Spleen (tissue), 11 donors: ENCODE measurements at regions not wholly inside any gene's neighbourhood (a gene's known extent, or its start where the extent isn't known, plus 50 kb on each side); places are given as distances from the start of the nearest gene placed in this dataset.

Experiments
- DNase-seq: peaks from one replicate; pipeline ENCODE4 v3.0.0-alpha.2; 2020
- H3K27ac ChIP-seq, 8 donors: fragments of 200-600 bp; sonication (generic) in 7 of 8; 1 replicate in 4 of 8; 2 replicates in 4 of 8; pipeline versions ENCODE4 v1.5.0 to v1.8.0; 2016 to 2021; ENCODE audit warnings: inconsistent platforms in 4 of 8, mild to moderate bottlenecking in 4 of 8, moderate library complexity in 1 of 8
- H3K27me3 ChIP-seq, 7 donors: fragments of 200-600 bp; sonication (generic) in 6 of 7; replicated peaks in 1 of 7; 1 replicate in 4 of 7; 2 replicates in 3 of 7; pipeline versions ENCODE4 v1.5.0 to v1.8.0; 2016 to 2021; ENCODE audit warnings: inconsistent platforms in 3 of 7, mild to moderate bottlenecking in 1 of 7
- H3K36me3 ChIP-seq, 6 donors: fragments of 200-600 bp; sonication (generic) in 5 of 6; 1 replicate in 4 of 6; 2 replicates in 2 of 6; pipeline versions ENCODE4 v1.5.0 to v1.8.0; 2016 to 2021; ENCODE audit warnings: inconsistent platforms in 2 of 6
- H3K4me1 ChIP-seq, 6 donors: fragments of 200-600 bp; sonication (generic) in 5 of 6; 1 replicate in 3 of 6; 2 replicates in 3 of 6; pipeline versions ENCODE4 v1.5.0 to v1.8.0; 2016 to 2021; ENCODE audit warnings: inconsistent platforms in 3 of 6
- H3K4me3 ChIP-seq, 8 donors: fragments of 200-600 bp; sonication (generic) in 7 of 8; 1 replicate in 4 of 8; 2 replicates in 4 of 8; pipeline versions ENCODE4 v1.5.0 to v1.8.0; 2016 to 2021; ENCODE audit warnings: inconsistent platforms in 4 of 8, mild to moderate bottlenecking in 4 of 8, moderate library complexity in 2 of 8
- H3K9me3 ChIP-seq, 8 donors: fragments of 200-600 bp; sonication (generic) in 7 of 8; 1 replicate in 4 of 8; 2 replicates in 4 of 8; pipeline versions ENCODE4 v1.5.0 to v1.8.0; 2016 to 2021; ENCODE audit warnings: inconsistent platforms in 4 of 8
- CTCF ChIP-seq, 11 experiments: fragments of 200-600 bp in 7 of 11; fragments of 450-650 bp in 4 of 11; sonication (generic) in 4 of 11; IDR thresholded peaks in 8 of 11; conservative IDR thresholded peaks in 3 of 11; 1 replicate in 7 of 11; 2 replicates in 4 of 11; pipeline versions ENCODE4 v1.4.0 to v1.8.0; 2016 to 2021; ENCODE audit warnings: antibody characterized with exemption in 11 of 11, inconsistent platforms in 4 of 11, mild to moderate bottlenecking in 1 of 11
- POLR2A ChIP-seq, 3 donors: fragments of 450-650 bp; IDR thresholded peaks; one replicate each; pipeline ENCODE4 v1.5.1; 2017; ENCODE audit warnings: antibody characterized with exemption in 3 of 3, mild to moderate bottlenecking in 1 of 3
- POLR2AphosphoS5 ChIP-seq, 3 donors: sonication (generic); formaldehyde crosslinking; IDR thresholded peaks; one replicate each; pipeline ENCODE4 v1.5.1; 2017; ENCODE audit warnings: antibody characterized with exemption in 3 of 3
- WGBS, 5 donors: extraction: QIAGEN DNeasy Blood & Tissue Kit in 3 of 5; methylation state at CpG; one replicate each; pipeline versions ENCODE4 v1.1.5 to v1.1.7; 2013 to 2018; 5-methylcytosine and 5-hydroxymethylcytosine counted together
- intact Hi-C: fragments of 100-400 bp; cut with DNase I; formaldehyde crosslinking; loops from one replicate; pipeline ENCODE4 v1.15.0; 2023; ENCODE audit warnings: low total_unique reads
- donor health status: healthy with polysubstance abuse.
- donor health status: DM: no; HTN: no; CAD: no; lungs with moderate emphysema.
- donor health status: DM: no; HTN: no; CAD: no.
- donor health status: Bipolar disorder and iron deficiency.
- donor health status: healthy.
- donor health status: DM: no; HTN: no; CAD: no.
- donor health status: DM: yes; HTN: yes; CAD: no.

DNA sequence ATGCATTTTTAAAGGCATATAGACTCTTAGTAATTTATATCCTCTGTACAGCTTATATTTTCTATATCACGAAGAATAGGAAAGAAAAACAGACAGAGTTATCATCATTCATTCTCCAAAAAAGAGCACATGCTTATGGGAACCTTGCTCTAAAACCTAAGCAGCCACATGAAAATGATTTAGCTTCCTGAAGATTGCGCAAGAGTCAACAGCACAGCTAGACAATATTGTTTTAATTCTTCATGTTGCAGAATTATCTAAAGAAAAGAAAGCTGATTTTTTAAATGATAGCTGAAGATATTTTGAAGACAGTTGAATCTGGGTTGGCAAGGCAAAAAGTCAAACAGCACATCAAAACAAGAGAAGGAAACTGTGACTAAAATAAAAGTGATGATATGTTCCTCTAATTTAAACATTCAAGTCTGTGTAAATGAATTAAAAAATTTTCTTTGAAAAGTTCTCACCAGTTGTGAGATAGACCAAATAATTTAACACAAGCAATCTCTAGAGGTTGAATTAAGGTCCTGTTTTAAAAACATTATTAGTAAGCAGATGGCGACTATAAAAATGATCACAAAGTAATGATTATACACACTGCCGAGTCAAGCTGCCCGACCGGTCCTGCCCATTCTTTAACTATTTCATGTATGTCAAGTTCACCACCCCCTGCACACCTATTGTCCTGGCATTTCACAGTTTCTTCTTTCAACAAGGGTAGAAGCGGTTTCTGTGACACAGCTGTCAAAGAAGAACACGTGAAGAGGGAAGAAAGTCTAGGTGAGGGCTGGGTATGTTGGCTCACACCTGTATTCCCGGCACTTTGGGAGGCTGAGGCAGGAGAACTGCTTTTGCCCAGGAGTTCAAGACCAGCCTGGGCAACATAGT, 74.2 kb upstream of the BHLHE40 start:
- WGBS, 5 donors: 66 to 75% (median 72%) methylated on average over 9 of the region's 9 CpGs
- no peaks in the 10 kb centered on the region for H3K27me3 ChIP-seq
- H3K4me1 ChIP-seq: peaks cover 0 to 15% (median 0%) of the 10 kb centered on the region in 6 donors
- H3K4me3 ChIP-seq: no peak overlapping the region
- no peaks in the 10 kb centered on the region for H3K9me3 ChIP-seq
- H3K27ac ChIP-seq: no peak overlapping the region
- intact Hi-C loops: no loop called here
- no peaks in the 10 kb centered on the region for H3K36me3 ChIP-seq
- TF ChIP-seq POLR2A (IDR thresholded peaks at IDR 0.05) (no peak), POLR2AphosphoS5 (IDR thresholded peaks at IDR 0.05) (no peak), CTCF (IDR thresholded peaks at IDR 0.05 in 8 of 11, conservative IDR thresholded peaks at IDR 0.05 in 3 of 11) (no peak)
- DNase-seq: no peak

DNA sequence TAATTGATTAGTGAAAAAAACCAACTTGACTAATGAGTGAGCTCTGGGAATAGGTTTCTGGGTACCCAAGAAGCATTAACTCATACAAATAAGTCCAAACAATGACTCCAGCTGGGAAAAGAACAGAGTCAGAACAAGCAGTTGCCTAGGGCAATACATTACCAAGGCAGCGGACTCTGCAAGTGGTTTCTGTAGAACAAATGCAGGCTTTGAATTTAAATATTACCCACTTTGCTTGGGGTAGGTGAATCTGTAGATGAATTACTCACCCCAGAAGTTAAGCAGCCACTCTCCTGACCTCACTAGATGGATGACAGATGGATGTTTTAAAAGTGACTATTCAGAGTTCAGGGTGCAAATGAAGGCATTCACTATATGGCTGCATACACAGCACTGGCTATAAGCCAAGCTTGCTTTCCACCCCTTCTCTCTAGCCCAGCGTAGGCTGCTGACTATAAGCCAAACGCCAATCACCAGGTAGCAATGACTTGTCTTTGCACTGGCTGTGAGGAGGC, 73.1 kb upstream of the BHLHE40 start:
- 51 to 61% (median 52%) methylated on average over 3 of the region's 3 CpGs for WGBS, 5 donors
- Histone ChIP-seq H3K4me3 (no peak overlapping the region), H3K27ac (no peak overlapping the region), H3K36me3 (no peaks in the 10 kb centered on the region), H3K4me1 (peaks cover 0 to 15% (median 0%) of the 10 kb centered on the region in 6 donors), H3K9me3 (no peaks in the 10 kb centered on the region), H3K27me3 (no peaks in the 10 kb centered on the region)
- intact Hi-C loops: no loop called here
- no peak for DNase-seq
- TF ChIP-seq CTCF (IDR thresholded peaks at IDR 0.05 in 8 of 11, conservative IDR thresholded peaks at IDR 0.05 in 3 of 11) (no peak), POLR2AphosphoS5 (IDR thresholded peaks at IDR 0.05) (no peak), POLR2A (IDR thresholded peaks at IDR 0.05) (no peak)

- intact Hi-C loops: no loop called here
- no peak for TF ChIP-seq POLR2A (IDR thresholded peaks at IDR 0.05)
- TF ChIP-seq POLR2AphosphoS5 (IDR thresholded peaks at IDR 0.05): no peak
- TF ChIP-seq CTCF (IDR thresholded peaks at IDR 0.05 in 8 of 11, conservative IDR thresholded peaks at IDR 0.05 in 3 of 11): no peak
- Histone ChIP-seq H3K4me3 (no peak overlapping the region), H3K27me3 (no peaks in the 10 kb centered on the region), H3K9me3 (no peaks in the 10 kb centered on the region), H3K36me3 (no peaks in the 10 kb centered on the region), H3K27ac (no peak overlapping the region), H3K4me1 (peaks cover 0 to 15% (median 0%) of the 10 kb centered on the region in 6 donors)
- WGBS, 5 donors: 73 to 96% (median 86%) methylated on average over 1 of the region's 1 CpG
- DNase-seq: no peak
Observed at GRCh38 chr3:4907050-4907449, 72.2 kb upstream of the BHLHE40 start.

DNA sequence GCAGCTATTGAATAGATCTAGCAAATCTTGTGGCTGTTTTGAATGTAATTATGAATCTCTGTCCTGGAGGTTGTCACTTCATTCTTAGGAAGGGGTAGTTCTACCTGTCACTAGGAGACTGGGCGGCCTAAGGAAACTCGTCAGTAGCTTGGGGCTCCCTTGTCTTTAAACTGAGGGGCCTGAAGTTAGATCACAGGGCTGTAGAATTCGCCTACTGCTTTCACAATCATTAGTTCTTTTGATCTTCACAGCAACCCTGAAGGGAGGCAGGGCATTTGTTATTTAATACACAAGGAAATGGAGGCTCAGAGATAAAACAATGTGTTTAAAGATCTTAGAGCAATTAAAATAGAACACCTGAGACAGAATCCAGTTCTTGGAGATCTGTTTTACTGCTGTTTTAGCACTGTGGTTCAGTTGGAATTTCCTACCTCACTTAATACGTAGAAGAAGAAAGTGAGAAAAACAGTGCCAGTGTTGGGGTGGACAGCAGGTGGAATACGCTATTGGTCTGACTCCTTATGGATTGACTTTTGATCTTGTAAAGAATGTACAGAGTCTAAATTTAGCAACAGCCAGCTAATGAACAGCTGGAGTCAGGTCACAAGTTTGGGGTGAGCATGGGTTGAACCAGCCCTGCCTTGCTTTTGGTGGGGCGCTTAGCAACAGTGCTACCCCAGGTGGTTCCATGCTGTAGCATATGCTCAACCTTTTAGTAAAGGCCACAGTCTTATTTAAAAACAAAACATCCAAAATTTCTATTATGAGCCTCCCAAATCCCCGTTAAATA, 71.4 kb upstream of the BHLHE40 start:
- intact Hi-C loops: no loop called here
- Histone ChIP-seq H3K9me3 (no peaks in the 10 kb centered on the region), H3K4me1 (peaks cover 0 to 15% (median 0%) of the 10 kb centered on the region in 6 donors), H3K27ac (no peak overlapping the region), H3K36me3 (no peaks in the 10 kb centered on the region), H3K27me3 (no peaks in the 10 kb centered on the region), H3K4me3 (no peak overlapping the region)
- no peak for DNase-seq
- TF ChIP-seq POLR2AphosphoS5 (IDR thresholded peaks at IDR 0.05): no peak
- TF ChIP-seq CTCF (IDR thresholded peaks at IDR 0.05 in 8 of 11, conservative IDR thresholded peaks at IDR 0.05 in 3 of 11): no peak
- TF ChIP-seq POLR2A (IDR thresholded peaks at IDR 0.05): no peak
- WGBS, 5 donors: 85 to 92% (median 91%) methylated on average over 7 of the region's 7 CpGs
